ENCODE measurements at regions not wholly inside any gene's neighbourhood (a gene's known extent, or its start where the extent isn't known, plus 50 kb on each side); places are given as distances from the start of the nearest gene placed in this dataset.

GRCh38 chr4:53810643-53811042 is 219.4 kb upstream of the LNX1 start:
- H3K4me1 ChIP-seq (ENCODE audit: control insufficient read depth, insufficient read depth, low read length): no peaks in the 10 kb centered on the region
- DNase-seq (ENCODE audit: low read depth, low spot score): no peak
- intact Hi-C loops (cut with micrococcal nuclease; ENCODE audit: unreplicated experiment) (no loop called here), in situ Hi-C loops (cut with HindIII; ENCODE audit: low pct_unique_long_range_greater_than_20kb, low sequenced_read_pairs) (no loop called here)
- BruUV-seq (replicated peaks): no TSS peak
- no peak for ATAC-seq
- H3K4me3 ChIP-seq (ENCODE audit: low read depth in 2 of 2, low read length in 2 of 2): no peak overlapping the region
- H3K27ac ChIP-seq (ENCODE audit: low read length): no peak overlapping the region
- TF ChIP-seq TCF7L2 (IDR thresholded peaks at IDR 0.05; ENCODE audit: low read depth, low read length) (no peak), CTCF (IDR thresholded peaks at IDR 0.05) (no peak), POLR2AphosphoS5 (IDR thresholded peaks at IDR 0.05; ENCODE audit: low read depth, low read length) (no peak), REST (IDR thresholded peaks at IDR 0.05; ENCODE audit: insufficient read depth in 1 of 2, low read depth in 2 of 2, low read length in 1 of 2) (no peak), SIN3A (IDR thresholded peaks at IDR 0.05; ENCODE audit: borderline replicate concordance, insufficient read depth, low read depth, low read length) (no peak)
- H3K9me3 ChIP-seq (ENCODE audit: control insufficient read depth, insufficient read depth, low read depth, low read length): no peaks in the 10 kb centered on the region
- H3K36me3 ChIP-seq (ENCODE audit: control insufficient read depth, insufficient read depth, low read length): no peaks in the 10 kb centered on the region
- CTCF ChIA-PET: no interaction called here
- no peaks in the 10 kb centered on the region for H3K27me3 ChIP-seq (ENCODE audit: control insufficient read depth, insufficient read depth, low read length)
- POLR2A ChIA-PET: no interaction called here

- ChIA-PET CTCF (no interaction called here), POLR2A (interaction anchor here (0.7 kb wide), 1 partner anchor 574 kb away, joined by 3 read pairs; no protein-coding TSS in a partner anchor)
- no peak for ATAC-seq
- H3K9me3 ChIP-seq (ENCODE audit: control insufficient read depth, insufficient read depth, low read depth, low read length): no peaks in the 10 kb centered on the region
- no peak for DNase-seq (ENCODE audit: low read depth, low spot score)
- H3K36me3 ChIP-seq (ENCODE audit: control insufficient read depth, insufficient read depth, low read length): no peaks in the 10 kb centered on the region
- no peak overlapping the region for H3K4me3 ChIP-seq (ENCODE audit: low read depth in 2 of 2, low read length in 2 of 2)
- no peak overlapping the region for H3K27ac ChIP-seq (ENCODE audit: low read length)
- no peaks in the 10 kb centered on the region for H3K27me3 ChIP-seq (ENCODE audit: control insufficient read depth, insufficient read depth, low read length)
- intact Hi-C loops (cut with micrococcal nuclease; ENCODE audit: unreplicated experiment) (loop anchor here (10.0 kb wide), 1 partner anchor 55 kb away; no protein-coding TSS in a partner anchor), in situ Hi-C loops (cut with HindIII; ENCODE audit: low pct_unique_long_range_greater_than_20kb, low sequenced_read_pairs) (no loop called here)
- no peaks in the 10 kb centered on the region for H3K4me1 ChIP-seq (ENCODE audit: control insufficient read depth, insufficient read depth, low read length)
- BruUV-seq (replicated peaks): no TSS peak
- TF ChIP-seq SIN3A (IDR thresholded peaks at IDR 0.05; ENCODE audit: borderline replicate concordance, insufficient read depth, low read depth, low read length) (no peak), TCF7L2 (IDR thresholded peaks at IDR 0.05; ENCODE audit: low read depth, low read length) (no peak), CTCF (IDR thresholded peaks at IDR 0.05) (no peak), POLR2AphosphoS5 (IDR thresholded peaks at IDR 0.05; ENCODE audit: low read depth, low read length) (no peak), REST (IDR thresholded peaks at IDR 0.05; ENCODE audit: insufficient read depth in 1 of 2, low read depth in 2 of 2, low read length in 1 of 2) (no peak)
Observed at GRCh38 chr4:53809816-53810215, 218.5 kb upstream of the LNX1 start.

All from Panc1 (cell line).